GM23338 (cell line): ENCODE measurements at regions not wholly inside any gene's neighbourhood (a gene's known extent, or its start where the extent isn't known, plus 50 kb on each side); places are given as distances from the start of the nearest gene placed in this dataset.

Experiments
- ATAC-seq: fragments of 200-7000 bp; cut with Tn5 transposase; 3 replicates; pipeline ENCODE4 v1.9.1; 2020
- DNase-seq: peaks from one replicate; pipeline ENCODE4 v3.0.0-alpha.2; 2015; ENCODE audit warnings: low spot score
- H2AFZ ChIP-seq: fragments of 200-600 bp; sonication (generic); 2 replicates; pipeline ENCODE4 v1.8.0; 2016; ENCODE audit warnings: antibody characterized with exemption, mild to moderate bottlenecking, moderate library complexity
- H3F3A ChIP-seq: fragments of 200-600 bp; sonication (generic); replicated peaks from 2 replicates; pipeline ENCODE4 v1.8.0; 2017; ENCODE audit warnings: antibody characterized with exemption, mixed run types, low read depth
- H3K27ac ChIP-seq: fragments of 200-600 bp; sonication (generic); 2 replicates; pipeline ENCODE4 v1.6.1; 2016; ENCODE audit warnings: low read depth
- H3K27me3 ChIP-seq: fragments of 200-600 bp; sonication (generic); 2 replicates; pipeline ENCODE4 v1.8.0; 2016; ENCODE audit warnings: mild to moderate bottlenecking, mixed run types, moderate library complexity; ENCODE audit not compliant: insufficient read depth
- H3K36me3 ChIP-seq: fragments of 200-600 bp; sonication (generic); 2 replicates; pipeline ENCODE4 v1.8.0; 2016; ENCODE audit warnings: mild to moderate bottlenecking; ENCODE audit not compliant: insufficient read depth
- H3K4me1 ChIP-seq: fragments of 200-600 bp; sonication (generic); 2 replicates; pipeline ENCODE4 v1.8.0; 2016; ENCODE audit warnings: mild to moderate bottlenecking, moderate library complexity; ENCODE audit not compliant: insufficient read depth
- H3K4me2 ChIP-seq: fragments of 200-600 bp; sonication (generic); 2 replicates; pipeline ENCODE4 v1.7.1; 2017; ENCODE audit warnings: mixed run types
- H3K4me3 ChIP-seq: fragments of 200-600 bp; sonication (generic); 2 replicates; pipeline ENCODE4 v1.6.1; 2016; ENCODE audit warnings: mixed run types
- H3K79me2 ChIP-seq: fragments of 200-600 bp; sonication (generic); replicated peaks from 2 replicates; pipeline ENCODE4 v1.8.0; 2017; ENCODE audit warnings: mild to moderate bottlenecking; ENCODE audit not compliant: insufficient read depth
- H3K9me2 ChIP-seq: fragments of 200-600 bp; sonication (generic); 2 replicates; pipeline ENCODE4 v1.8.0; 2017; ENCODE audit not compliant: insufficient read depth
- H4K20me1 ChIP-seq: fragments of 200-600 bp; sonication (generic); replicated peaks from 2 replicates; pipeline ENCODE4 v1.8.0; 2017; ENCODE audit warnings: mild to moderate bottlenecking; ENCODE audit not compliant: insufficient read depth
- H3K27ac Mint-ChIP-seq: 2 replicates; pipeline ENCODE4 v1.8.0; 2020; ENCODE audit warnings: inconsistent platforms, mild to moderate bottlenecking, moderate library complexity, mixed read lengths
- H3K27me3 Mint-ChIP-seq: 3 replicates; pipeline ENCODE4 v1.8.0; 2022; ENCODE audit warnings: low read depth, mild to moderate bottlenecking, moderate library complexity, mixed read lengths, inconsistent platforms; ENCODE audit not compliant: insufficient read depth, poor library complexity
- H3K36me3 Mint-ChIP-seq: 3 replicates; pipeline ENCODE4 v1.8.0; 2021; ENCODE audit warnings: low read depth, mild to moderate bottlenecking, inconsistent platforms, moderate library complexity, mixed read lengths
- H3K4me1 Mint-ChIP-seq: 3 replicates; pipeline ENCODE4 v1.8.0; 2020; ENCODE audit warnings: mild to moderate bottlenecking, inconsistent platforms, mixed read lengths
- H3K4me3 Mint-ChIP-seq: 3 replicates; pipeline ENCODE4 v1.8.0; 2021; ENCODE audit warnings: moderate library complexity, mild to moderate bottlenecking, inconsistent platforms, mixed read lengths
- H3K9me3 Mint-ChIP-seq: 3 replicates; pipeline ENCODE4 v1.8.0; 2020; ENCODE audit warnings: moderate library complexity, mild to moderate bottlenecking, inconsistent platforms, mixed read lengths
- ETS1 ChIP-seq: IDR thresholded peaks from 2 replicates; pipeline ENCODE4 v1.6.1; 2016; ENCODE audit warnings: antibody characterized with exemption
- POLR2AphosphoS5 ChIP-seq: IDR thresholded peaks from 2 replicates; pipeline ENCODE4 v1.6.1; 2016; ENCODE audit warnings: antibody characterized with exemption, low read depth
- ZNF462 ChIP-seq: fragments of 250-450 bp; sonication (Bioruptor Pico); IDR thresholded peaks from 2 replicates; pipeline ENCODE4 v1.5.0; 2020; ENCODE audit warnings: mild to moderate bottlenecking, moderate library complexity

GRCh38 chr13:76383676-76384461 lies 502.3 kb downstream of the KCTD12 start (continued):
- TF ChIP-seq ZNF462 (CRISPR knock-in tag): no peak
- no peak for TF ChIP-seq ETS1

- Histone ChIP-seq H2AFZ (no peak overlapping the region), H3K79me2 (no peaks in the 10 kb centered on the region), H3F3A (no peaks in the 10 kb centered on the region), H4K20me1 (no peaks in the 10 kb centered on the region), H3K9me2 (no peaks in the 10 kb centered on the region), H3K4me3 (no peak overlapping the region), H3K4me1 (peaks cover 5% of the 10 kb centered on the region; the same call in 1 of the 2 replicates), H3K27me3 (no peaks in the 10 kb centered on the region), H3K27ac (no peak overlapping the region), H3K4me2 (no peak overlapping the region), H3K36me3 (no peaks in the 10 kb centered on the region)
- Mint-ChIP-seq H3K27ac (no peak overlapping the region), H3K4me3 (no peak overlapping the region), H3K4me1 (peaks cover 6% of the 10 kb centered on the region; the same call in 2 of the 3 replicates), H3K9me3 (no peaks in the 10 kb centered on the region; the same call in 2 of the 3 replicates), H3K27me3 (no peaks in the 10 kb centered on the region), H3K36me3 (no peaks in the 10 kb centered on the region)
- ATAC-seq (no peak), DNase-seq (no peak)
- TF ChIP-seq POLR2AphosphoS5: no peak
These were observed 505.6 kb downstream of the KCTD12 start for GRCh38 chr13:76380446-76381065.
